ENCODE measurements at regions not wholly inside any gene's neighbourhood (a gene's known extent, or its start where the extent isn't known, plus 50 kb on each side); places are given as distances from the start of the nearest gene placed in this dataset.
"Not testable (repeated sequence)": the region's sequence is repeated elsewhere in the genome, so short reads cannot be mapped to it uniquely, and the experiment has no call there.

DNA sequence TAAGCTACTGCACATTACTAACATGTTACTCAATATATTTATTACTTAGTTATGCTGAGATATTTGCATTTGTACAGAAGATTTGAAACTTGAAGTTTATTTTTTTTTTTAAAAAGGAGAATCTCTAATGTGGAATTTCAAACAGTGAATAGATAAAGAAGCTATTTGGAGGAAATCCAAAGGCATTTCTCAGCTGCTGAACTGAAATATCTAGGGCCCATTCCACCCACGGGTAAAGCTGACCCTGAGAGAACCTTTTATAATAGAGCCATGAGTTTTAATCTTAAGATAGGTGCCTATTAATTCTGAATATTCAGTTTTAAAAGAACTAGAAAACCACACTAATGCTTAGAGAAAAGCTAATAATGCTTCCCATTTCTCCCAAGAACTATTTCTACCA, 225.4 kb upstream of the CAND1 start:
- peak; percentile 23 for DNase-seq

DNA sequence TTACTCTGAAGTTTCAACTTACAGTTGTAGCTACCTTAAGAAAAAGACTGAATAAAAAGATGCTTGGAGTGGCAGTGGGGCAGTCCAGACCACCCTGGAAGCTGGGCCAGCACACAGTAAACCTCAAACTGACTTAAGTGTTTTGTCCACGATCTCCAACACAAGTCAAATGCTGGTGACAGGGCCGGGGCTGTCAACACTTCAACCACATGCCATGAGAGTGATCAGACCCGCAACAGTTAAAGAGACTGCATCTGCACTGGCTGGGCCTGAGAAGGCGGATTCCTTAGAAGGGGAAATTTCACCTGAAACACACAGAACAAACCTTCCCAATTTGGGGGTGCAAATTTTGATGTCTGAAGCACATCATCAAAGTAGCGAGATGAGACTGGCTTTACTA, 223.5 kb upstream of the CAND1 start:
- DNase-seq, result no peak

DNA sequence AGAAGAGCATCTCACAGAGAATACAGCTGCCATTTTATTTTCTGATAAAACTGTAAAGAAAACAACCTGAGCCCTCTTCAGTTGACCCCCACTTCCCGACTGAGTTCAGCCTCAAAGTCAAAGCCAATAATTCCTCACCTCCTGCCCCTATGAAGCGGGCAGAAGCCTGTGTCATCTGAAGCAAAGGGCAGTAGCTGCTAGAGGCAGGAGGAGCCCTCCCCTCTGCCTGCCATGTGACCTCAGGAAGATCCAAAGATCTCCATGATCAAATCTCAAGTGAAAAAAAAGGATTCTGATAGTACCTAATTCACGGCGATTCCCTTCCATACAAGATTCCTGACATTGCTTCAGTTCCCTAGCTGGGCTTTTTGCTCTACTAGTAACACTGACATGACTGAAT, 223.1 kb upstream of the CAND1 start:
- no peak for DNase-seq

DNA sequence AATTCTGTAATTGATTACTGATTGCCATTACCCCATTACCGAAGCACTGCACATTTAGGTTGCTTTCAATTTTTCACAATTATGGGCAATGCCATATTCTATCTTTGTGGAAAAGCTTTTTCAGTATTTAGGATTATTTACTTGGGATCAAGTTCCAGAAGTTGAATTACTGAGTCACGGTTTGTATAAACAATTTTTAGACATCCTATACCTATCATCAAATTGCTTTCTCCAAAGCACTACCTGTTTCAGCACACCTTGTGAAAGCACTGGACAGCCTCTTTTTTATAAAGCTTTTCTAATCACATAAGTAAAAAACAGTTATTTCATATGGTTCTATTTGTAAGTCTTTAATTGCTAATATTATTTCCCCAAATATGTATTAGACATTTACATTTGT, 221.5 kb upstream of the CAND1 start:
- no peak for DNase-seq

DNA sequence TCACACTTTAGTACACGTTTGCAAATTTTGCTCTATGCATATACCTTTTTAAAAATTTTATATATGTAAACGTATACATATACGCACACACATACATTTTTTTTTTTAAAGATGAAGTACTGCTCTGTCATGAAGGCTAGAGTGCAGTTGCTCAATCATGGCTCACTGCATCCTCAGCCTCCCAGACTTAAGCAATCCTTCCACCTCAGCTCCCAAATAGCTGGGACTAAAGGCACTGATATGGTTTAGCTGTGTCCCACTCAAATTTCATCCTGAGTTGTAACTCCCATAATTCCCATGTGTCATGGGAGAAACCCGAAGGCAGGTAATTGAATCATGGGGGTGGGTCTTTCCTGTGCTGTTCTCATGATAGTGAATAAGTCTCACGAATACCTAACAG, 220.8 kb upstream of the CAND1 start:
- DNase-seq, result no peak

DNA sequence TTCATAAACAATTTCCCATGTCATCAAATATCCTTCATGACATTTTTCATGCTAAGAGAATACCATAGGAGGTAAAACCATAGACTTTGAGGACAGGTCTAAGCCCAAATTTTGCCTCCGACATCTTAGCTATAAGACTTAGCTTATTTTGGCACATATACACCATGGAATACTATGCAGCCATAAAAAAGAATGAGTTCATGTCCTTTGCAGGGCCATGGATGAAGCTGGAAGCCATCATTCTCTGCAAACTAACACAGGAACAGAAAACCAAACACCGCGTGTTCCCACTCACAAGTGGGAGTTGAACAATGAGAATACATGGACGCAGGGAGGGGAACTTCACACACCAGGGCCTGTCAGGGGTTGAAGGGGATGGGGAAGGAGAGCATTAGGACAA, 220.0 kb upstream of the CAND1 start:
- not testable (repeated sequence) for DNase-seq

DNA sequence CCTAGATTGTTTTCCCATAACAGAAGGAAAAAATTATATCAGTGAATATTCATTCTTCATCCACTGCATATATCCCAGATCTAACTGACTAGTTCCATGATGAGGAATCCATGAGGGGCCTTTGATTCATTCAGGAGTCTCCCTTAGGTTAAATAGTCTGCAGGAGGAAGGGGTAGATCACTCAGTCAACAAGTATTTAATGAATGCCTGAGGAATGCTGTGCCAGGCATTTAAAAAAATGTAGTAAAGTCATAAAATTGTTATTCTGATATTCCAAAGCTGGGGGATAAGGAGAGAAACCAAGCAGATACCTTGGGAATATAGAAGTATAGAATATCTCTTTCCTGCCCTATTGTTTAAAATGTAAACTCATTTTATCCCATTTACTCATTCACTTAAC, 216.2 kb upstream of the CAND1 start:
- peak; percentile 79 for DNase-seq

DNA sequence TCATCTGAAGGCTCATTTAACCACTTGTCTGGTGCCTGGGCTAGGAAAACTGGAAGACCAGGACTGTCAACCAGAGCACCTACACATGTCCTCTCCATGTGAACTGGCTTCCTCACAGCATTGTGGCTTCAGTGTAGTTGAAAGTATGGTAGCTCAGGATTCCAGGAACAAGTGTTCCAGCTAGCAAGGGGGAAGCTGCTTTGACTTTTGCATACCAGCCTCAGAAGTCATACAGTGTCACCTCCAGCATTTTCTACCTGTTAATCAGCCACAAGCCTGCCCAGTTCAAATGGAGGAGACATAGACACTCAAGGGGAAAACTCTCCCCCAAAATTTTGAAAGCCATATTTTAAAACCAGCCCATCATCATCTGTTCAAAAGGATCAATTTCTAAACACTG, 212.8 kb upstream of the CAND1 start:
- DNase-seq, result no peak

DNA sequence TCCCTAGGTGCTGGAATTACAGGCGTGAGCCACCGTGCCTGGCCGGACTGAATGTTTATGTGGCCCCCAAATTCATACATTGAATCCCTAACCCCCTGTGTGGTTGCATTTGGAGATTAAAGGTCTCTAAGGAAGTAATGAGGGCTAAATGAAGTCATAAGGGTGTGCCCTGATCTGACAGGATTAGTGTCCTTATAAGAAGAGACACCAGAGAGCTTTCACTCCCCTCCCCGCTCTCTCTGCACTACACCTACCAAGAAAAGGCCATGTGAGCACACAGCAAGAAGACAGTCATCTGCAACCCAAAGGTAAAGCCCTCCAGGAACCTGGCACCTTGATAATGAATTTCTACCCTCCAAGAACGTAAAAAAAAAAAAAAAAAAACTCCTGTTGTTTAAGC, 212.1 kb upstream of the CAND1 start:
- no peak for DNase-seq

DNA sequence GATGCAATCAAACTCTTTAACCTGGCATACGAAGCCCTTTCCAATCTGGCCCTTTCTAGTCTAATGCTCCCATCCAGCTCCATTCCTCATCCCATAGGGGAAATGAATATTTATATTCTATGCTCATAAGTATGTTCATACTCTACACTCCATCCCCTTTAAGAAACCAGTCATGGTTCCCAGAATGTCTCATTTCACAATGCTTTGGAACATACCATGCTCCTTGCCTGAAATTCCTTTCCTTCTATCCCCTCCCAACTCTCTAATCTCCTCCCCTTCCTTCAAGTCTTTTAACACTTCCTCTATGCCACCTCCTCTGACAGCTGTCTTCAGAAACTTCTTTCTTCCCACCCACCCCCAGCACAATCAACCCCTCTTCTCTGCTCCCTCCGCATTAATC, 207.0 kb upstream of the CAND1 start:
- peak; percentile 7 for DNase-seq

DNA sequence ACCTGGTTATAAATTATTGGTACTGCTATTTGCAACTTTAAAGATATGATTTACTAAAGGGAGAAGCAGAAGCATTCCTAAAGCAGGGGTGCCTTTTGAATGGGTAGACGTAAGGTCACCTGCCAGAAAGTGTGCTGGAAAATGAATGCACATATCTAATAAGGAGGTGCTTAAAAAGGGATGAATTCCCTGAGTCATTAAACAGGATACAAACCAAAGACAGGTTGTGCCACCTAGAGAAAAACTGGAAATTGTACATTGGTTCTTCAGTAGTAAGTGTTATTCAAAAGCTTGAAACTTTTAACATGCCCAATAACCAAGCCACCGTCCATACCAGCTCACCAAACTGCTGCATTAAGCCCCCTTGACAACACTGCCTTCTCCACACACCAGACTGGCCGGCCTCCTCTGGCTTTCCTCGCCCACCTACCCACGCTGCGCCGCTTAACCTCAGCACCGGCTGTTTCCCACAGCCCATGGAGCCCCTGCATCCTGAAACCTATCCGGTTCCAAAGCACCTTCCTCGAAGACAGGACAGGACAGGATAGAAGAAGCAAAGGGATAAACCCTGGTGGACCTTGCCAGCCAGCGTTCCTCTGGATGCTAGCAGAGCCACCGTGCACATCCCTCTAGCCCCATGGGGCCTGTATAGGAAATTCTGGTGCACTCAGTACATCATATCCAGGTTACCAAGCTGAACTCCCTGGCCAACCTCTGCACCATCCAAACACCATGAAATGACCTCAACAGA, 201.5 kb upstream of the CAND1 start:
- DNase-seq, result no peak

DNA sequence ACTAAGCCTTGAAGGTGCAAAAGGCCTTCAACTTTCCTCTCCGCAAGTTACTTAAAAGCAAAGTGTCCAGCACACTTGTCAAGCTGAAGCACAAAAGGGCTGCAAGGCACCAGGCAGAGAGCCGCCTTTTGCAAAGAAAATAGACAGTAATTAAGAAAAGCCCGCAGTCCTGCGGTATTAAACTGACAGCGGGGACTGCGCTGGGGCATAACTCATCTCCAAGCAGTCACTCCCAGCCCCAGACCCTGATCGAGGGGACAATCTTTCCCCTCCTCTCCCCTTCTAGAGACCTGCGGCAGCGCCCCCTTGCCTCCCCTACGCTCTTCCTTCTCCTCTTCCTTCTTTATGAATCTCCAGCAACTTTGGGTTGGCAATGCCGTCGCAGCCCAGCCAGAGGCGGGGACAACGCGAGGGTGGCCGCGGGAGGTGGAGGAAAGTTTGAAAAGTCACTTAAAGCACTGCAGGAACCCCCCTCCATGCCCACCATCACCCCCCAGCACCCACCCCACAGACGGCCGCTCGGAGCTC, 200.9 kb upstream of the CAND1 start:
- DNase-seq, result peak; percentile 6

DNA sequence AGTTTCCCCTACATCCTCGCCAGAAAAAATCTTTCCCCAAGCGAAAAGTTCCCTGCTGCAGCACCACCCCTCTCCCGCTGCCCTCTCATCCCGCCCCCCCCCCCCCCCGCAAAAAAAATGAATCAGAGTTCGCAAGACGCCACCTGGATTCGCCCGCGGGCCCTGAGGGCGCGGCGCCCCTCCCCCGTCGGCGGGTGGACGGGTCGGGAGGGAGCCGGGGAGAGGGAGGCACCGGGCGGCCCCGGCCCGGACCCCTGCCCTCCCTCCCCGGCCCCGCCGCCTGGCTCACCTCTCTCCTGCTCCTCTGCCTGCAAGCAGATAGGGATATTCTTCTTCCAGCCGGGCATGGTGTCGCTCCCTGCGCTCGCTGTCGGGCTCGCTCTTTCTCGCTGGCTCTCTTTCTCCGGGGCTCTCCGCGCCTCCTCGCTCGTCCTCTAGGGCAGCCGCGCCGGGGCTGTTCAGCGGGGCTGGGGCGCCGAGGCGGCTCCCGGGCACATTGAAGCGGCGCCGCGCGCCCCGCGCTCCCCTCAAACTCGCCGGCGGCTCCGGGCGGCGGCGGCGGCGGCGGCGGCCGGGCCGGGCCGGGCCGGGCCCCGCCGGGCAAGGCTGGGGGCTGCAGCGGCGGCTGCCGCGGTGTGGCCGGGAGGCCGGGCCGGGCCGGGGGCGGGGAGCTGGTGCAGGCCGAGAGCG, 200.3 kb upstream of the CAND1 start:
- DNase-seq, result peak; percentile 53

DNA sequence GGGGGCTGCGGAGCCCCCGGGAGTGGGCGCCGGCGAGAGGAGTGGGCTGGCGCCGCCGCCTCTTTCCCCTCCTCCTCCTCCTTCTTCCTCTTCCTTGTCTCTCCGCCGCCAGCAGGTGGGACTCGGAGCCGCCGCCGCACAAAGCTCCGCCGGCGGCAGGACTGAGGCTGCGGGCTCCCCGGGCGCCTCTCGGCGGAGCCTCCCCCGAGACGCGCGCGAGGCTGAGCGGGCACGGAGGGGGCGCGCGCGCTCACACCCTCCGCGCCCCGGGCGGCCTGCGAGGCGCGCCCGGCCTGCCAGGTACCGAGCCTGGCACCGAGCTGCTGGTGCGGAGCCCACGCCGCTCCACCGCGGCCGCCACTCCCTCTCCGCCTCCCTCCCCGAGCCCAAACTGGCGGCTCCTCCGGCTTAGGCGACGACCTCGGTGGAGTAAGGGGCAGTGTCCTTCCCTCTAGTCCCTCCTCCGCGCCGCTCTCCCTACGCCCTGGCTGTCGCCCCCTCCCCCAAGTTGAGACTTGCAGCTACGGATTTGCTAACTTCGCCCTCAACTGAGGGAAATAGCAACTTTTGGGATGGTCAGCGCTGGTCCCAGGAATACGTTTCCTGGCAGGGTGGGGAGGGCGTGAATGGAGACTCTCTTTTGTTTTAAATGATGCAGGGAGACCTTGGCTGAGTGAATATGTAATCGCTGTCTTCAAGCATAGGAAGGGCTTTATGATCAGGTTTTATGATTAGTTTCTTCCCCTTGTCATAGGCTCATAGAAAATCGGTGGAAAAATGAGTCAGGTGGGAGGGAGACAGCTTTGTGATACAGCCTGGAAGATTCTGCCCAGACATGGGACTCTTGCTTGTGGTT, 199.5 kb upstream of the CAND1 start:
- peak; percentile 23 for DNase-seq

DNA sequence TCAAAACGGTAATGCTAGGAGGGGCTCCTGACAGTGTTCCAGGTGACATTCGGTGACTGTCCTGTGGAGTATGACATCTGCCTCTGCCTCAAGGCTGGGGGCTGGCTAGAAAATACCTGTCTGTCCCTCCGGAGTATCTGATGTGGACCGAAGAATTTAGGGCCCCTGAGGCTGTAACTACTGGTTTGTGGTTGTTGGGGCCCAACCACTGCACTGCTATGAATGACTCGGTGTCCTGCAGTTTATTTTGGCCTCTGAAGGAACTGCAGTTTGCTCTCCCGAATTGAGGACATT, 198.9 kb upstream of the CAND1 start:
- DNase-seq, result no peak

DNA sequence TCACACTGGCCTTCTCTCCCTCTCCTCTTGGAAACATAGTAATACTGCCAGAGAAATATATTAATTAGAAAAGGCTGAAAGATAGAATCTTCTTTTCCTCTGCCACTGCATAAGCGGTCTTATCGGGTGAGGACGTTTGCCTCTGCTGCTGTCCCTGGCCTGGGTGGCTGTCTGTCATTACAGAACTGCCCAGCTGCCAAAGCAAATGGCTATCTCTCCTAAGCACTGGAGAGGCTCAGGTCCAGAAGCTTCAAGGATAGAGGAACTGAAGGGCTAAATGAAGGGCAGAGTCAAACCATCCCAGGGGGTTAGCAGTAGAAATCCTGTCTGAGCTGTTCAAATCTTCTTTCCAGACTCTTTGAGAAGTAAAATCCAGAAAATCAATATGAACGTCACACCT, 198.6 kb upstream of the CAND1 start:
- DNase-seq, result no peak

DNA sequence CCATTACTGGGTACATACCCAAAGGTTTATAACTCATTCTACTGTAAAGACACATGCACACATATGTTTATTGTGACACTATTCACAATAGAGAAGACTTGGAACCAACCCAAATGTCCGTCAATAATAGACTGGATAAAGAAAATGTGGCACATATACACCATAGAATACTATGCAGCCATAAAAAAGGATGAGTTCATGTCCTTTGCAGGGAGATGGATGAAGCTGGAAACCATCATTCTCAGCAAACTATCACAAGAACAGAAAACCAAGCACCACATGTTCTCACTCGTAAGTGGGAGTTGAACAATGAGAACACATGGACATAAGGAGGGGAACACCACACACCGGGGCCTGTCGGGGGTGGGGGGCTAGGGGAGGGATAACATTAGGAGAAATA, 196.9 kb upstream of the CAND1 start:
- DNase-seq, result not testable (repeated sequence)

DNA sequence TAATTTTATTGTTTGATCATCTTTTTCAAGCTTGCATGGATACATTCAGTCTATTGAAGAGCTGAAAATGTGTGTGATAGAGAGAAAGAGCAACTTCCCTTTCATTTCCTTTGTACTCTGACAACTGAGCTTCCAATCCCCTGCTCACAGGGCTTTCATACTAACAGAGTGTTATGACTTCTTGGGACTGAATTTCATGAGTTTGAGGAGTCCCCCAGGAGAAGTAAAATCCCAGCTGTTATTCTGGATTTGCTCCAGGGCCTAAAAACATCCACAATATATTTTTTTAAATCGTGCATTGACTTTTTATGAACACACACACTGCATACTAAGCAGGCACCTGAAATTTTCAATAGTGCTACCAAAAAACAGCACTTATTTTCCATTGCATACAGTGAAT, 195.8 kb upstream of the CAND1 start:
- no peak for DNase-seq

DNA sequence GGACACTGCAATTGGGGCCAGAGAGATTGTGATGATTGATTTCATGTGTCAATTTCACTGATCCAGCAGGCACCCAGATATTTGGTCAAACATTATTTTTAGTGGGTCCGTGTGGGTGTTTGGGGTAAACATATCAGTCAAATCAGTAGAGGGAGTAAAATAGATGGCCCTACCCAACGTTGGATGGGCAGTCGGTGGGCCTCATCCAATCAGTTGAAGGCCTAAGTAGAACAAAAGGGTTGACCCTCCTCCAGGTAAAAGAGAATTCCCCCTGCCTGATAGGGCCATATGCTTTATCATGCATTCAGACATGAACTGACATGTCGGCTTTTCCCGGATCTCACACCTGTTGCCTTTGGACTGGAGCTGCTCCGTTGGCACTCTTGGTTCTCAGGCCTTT, 195.1 kb upstream of the CAND1 start:
- DNase-seq, result no peak

DNA sequence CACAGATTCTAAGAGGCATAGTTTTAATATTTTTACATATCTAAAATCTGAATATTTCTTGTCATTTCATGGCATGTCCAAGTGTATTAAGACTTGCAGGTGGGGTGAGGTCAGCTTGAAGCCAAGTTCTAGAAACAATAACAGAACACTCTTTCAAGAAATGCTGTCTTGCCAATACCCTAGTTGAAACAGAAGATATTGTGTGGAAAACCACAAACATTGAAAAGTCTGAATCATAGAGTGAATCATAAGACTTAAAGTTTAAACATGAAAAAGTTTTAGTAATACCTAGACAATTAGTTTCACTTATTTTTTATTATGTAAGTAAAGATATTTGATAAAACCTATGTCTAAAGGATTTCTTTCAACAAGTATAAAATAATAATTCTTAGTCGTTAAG, 191.5 kb upstream of the CAND1 start:
- peak; percentile 41 for DNase-seq

DNA sequence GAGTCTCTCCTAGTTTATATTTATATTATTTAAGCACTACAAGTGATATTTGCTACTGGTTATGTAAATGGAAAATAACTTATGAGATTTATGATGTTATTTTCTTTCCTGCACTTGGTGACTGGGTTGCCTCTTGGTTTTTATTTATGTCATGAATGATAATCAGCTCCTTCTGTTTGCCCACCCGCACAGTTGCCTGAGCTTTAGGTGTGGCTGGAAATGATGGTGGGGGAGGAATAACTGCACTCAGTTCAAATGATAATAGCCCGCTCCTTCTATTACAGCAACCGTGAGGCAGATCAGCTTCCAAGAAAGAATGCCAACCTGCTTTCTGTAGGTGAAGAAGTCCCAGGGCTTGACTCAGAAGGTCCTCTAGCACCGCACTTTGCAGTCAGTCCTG, 190.2 kb upstream of the CAND1 start:
- DNase-seq, result no peak

DNA sequence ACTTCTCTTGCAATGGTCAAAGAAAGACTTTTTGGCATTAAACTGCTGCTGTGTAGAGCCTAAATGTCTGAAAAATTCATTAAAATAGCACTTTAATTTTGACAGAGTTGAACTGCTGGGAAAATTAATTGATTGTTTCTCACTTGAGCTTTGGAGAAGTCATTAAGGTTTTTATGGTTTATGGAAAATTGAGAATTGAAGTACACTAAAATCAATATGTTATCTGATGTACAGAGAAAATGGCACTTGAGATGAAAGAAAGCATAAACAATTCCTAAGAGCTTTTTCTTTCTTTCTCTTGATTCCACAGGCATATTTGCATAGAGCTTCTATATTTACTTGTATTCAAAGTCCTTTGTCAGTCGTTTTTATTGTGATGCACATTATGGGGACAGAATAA, 188.5 kb upstream of the CAND1 start:
- no peak for DNase-seq

DNA sequence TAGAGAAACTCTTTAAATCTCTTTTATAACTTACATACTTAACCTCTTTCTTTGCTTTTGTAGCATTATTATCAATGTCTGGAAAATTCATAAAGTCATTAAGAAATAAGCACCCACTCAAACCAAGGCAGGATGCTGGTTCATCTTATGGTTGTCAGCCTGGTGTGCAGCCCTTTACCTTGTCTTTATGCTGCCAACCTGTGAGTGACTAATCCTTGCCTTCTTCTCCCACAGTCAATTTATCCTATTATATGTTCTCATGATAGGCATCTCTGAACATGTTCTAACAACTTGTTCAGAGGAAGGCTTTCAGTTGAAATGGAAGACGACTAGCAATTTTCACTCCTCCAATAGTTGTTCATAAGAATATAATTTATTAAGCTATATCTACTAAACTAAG, 186.9 kb upstream of the CAND1 start:
- DNase-seq, result no peak

DNA sequence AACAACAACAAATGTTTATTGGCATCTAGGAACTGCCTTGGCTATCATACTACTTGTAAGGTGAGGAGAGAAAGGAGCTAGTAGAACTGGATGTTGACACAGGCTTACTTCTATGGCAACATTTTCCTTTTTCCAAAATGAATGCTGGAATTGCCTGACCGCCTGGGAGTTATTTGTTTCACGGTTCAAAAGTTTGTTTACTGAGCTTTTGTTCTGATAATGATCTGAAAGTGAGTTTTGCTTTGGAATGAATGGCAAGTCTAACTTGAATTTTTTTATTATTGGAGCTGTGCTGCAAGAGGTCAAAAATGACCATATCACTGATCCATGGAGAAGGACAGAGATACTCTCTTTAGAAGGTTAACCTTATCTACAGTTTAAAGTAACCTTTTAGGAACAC, 183.5 kb upstream of the CAND1 start:
- no peak for DNase-seq
